IPS-18c (cell line): ENCODE measurements at regions not wholly inside any gene's neighbourhood (a gene's known extent, or its start where the extent isn't known, plus 50 kb on each side); places are given as distances from the start of the nearest gene placed in this dataset.

ENCODE experiments used
- H3K4me3 ChIP-seq: 2 replicates; pipeline ENCODE4 v1.7.0; 2013; ENCODE audit warnings: low read depth, mild to moderate bottlenecking, low read length, moderate library complexity; ENCODE audit not compliant: insufficient read depth
- H3K9me3 ChIP-seq: one replicate; pipeline ENCODE4 v1.6.1; 2013; ENCODE audit warnings: mild to moderate bottlenecking, low read length, moderate library complexity; ENCODE audit not compliant: control insufficient read depth, insufficient read depth

- Histone ChIP-seq H3K9me3 (peaks cover 10% of the 10 kb centered on the region), H3K4me3 (no peak overlapping the region)
Measured at GRCh38 chr18:38944446-38945024, 1378.9 kb upstream of the CELF4 start.

GRCh38 chr18:38941711-38942561, 1376.3 kb upstream of the CELF4 start:
- Histone ChIP-seq H3K9me3 (peaks cover 10% of the 10 kb centered on the region), H3K4me3 (no peak overlapping the region)

DNA sequence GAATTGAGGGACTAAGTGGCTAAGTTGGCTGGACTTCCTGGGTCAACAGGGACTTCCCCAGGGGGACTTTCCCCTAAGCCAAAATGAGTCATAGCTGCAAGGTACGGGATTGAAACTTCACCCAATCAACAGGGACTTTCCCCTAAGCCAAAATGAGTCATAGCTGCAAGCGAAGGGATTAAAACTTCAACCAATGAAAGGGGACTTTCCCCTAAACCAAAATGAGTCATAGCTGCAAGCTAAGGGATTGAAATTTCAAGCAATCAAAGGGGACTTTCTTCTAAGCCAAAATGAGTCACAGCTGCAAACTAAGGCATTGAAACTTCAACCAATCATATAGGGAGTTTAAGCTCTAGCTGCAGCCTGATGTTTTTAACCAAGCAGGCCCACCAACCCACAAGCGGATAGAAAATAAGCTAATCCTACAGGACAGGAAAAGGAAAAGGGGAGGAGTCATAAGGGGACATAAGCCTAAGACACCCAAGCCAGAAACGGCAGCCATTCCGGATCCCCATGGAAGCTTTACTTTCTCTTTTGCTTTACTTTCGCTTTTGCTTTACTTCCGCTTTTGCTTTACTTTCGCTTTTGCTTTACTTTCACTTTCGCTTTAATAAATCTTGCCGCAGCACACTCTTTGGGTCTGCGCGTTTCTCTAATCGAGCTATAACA, 1375.4 kb upstream of the CELF4 start:
- Histone ChIP-seq H3K9me3 (peaks cover 10% of the 10 kb centered on the region), H3K4me3 (no peak overlapping the region)

GRCh38 chr18:38940475-38940862, 1374.9 kb upstream of the CELF4 start:
- Histone ChIP-seq H3K4me3 (no peak overlapping the region), H3K9me3 (peaks cover 10% of the 10 kb centered on the region)

DNA sequence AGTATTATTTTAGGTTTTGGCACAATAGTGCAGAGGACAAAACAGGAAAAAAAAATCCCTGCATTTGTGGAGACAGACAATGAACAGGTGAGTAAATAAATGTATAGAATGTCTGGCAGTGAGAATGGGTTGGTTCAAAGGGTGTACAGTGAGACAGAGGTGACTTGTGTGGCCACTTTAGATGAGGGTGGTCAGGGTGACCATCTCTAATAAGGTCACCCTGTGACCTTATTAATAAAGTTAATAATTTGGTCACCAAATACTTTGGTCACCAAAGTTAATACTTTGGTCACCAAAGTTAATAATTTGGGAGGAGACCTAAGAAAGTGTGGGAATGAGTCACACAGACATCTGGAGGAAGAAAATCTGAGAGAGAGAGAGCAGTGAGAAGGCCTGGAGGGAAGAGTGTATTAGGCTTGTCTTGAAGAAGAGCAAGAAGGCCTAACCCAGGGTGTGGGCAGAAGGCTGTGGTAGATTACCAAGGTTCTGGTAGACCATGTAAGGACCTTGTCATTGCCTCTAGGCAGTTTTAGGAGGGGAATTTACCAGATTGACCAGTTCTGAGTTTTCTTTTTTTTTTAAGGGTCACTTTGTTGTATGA, 1368.4 kb upstream of the CELF4 start:
- Histone ChIP-seq H3K4me3 (no peak overlapping the region), H3K9me3 (no peaks in the 10 kb centered on the region)

- Histone ChIP-seq H3K4me3 (no peak overlapping the region), H3K9me3 (no peaks in the 10 kb centered on the region)
Measured at GRCh38 chr18:38933322-38933721, 1367.7 kb upstream of the CELF4 start.

- Histone ChIP-seq H3K9me3 (no peaks in the 10 kb centered on the region), H3K4me3 (no peak overlapping the region)
Measured at GRCh38 chr18:38932752-38933151, 1367.2 kb upstream of the CELF4 start.

DNA sequence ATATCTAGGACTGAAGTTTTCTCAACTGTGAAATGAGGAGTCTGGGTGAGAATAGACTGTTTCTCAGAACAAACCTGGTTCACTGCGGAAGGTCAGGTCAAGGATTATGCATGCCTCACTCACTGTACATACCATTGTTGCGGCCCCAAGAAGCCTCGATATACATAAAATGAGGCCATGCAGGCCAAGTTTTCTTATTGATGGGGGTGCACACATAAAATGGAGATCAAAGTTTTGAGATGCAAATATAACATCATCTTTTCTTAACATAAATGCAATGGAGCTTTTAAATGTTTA, 1366.1 kb upstream of the CELF4 start:
- H3K9me3 ChIP-seq, result no peaks in the 10 kb centered on the region
- H3K4me3 ChIP-seq, result no peak overlapping the region

- Histone ChIP-seq H3K9me3 (no peaks in the 10 kb centered on the region), H3K4me3 (no peak overlapping the region)
Measured at GRCh38 chr18:38930881-38931753, 1365.5 kb upstream of the CELF4 start.

- Histone ChIP-seq H3K4me3 (no peak overlapping the region), H3K9me3 (no peaks in the 10 kb centered on the region)
Measured at GRCh38 chr18:38923540-38923939, 1357.9 kb upstream of the CELF4 start.

DNA sequence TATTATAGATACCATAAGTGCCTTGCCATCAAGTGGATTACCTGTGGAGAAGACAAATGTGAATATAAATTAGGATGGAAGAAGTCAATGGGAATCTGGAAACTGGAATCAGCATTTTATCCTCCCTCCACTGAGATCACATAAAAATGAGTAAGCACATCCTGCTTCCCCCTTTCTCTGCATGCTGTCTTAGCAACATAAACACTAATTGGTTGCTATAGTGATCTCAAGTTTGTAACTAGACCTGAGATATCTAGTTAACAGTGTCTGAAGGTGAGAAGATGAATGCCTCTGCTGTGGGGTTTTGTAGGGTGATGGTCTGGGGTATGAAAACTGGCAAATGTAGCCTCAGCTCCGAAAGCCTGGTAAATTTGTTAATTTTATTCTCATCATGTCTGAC, 1357.5 kb upstream of the CELF4 start:
- no peaks in the 10 kb centered on the region for H3K9me3 ChIP-seq
- no peak overlapping the region for H3K4me3 ChIP-seq

DNA sequence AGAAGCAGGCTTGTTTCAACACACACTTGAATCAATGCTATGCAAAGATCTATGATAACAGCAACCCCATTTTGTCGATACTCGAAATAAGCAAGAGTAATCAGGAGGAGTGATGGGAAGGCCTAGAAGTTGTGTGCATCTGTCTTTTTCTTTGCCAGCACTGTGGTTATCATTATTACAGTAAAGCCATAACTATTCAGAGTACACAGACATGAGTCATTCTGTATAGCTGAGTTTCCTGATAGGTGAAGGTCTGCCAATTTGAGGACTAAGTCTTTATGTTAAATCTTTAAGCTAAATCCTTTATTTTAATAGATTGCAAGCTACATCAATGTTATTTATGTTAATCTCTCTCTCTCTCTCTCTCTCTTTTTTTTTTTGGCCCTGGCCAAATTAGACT, 1344.4 kb upstream of the CELF4 start:
- Histone ChIP-seq H3K4me3 (no peak overlapping the region), H3K9me3 (peaks cover 2% of the 10 kb centered on the region)

- H3K9me3 ChIP-seq, result no peaks in the 10 kb centered on the region
- H3K4me3 ChIP-seq, result no peak overlapping the region
Measured at GRCh38 chr18:38902796-38903195, 1337.2 kb upstream of the CELF4 start.

DNA sequence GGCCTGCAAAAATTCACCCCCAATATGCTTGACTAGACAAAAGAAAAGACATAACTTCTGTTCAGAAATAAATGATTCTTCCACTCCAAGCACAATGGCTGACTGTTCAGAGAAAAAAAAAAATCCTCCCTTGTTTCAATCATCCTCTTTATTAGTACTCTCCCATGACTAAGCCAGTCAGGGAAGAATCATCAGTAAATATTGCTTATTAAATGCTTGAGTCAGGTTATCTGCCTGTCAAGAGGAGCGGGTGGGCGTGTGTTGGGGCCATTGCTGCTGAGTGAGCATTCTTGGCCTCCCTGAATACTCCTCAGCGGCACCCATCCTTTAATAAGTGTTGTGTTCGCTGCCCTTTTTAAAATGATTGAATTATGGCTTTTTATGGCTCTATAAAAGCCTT, 1334.8 kb upstream of the CELF4 start:
- H3K9me3 ChIP-seq, result no peaks in the 10 kb centered on the region
- H3K4me3 ChIP-seq, result no peak overlapping the region

GRCh38 chr18:38900031-38900430, 1334.4 kb upstream of the CELF4 start:
- no peaks in the 10 kb centered on the region for H3K9me3 ChIP-seq
- no peak overlapping the region for H3K4me3 ChIP-seq

DNA sequence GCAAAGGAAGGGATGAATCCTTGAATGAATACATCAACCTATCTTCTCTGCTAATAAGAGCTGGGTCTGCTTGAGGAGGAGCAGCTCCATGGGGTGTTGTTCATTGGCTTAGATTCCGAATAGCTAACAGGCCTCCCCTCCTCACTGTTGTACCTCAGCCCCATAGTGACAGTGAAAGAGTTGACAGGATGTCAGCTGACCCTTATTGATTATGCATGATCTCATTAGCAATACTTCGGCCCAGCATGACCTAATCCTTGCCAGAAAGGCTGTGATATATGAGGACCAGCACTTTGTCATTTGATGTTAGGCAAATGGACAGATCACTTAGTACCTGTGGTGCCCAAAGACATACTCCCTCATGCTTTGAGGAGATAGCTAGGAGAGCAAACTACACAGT, 1333.7 kb upstream of the CELF4 start:
- no peak overlapping the region for H3K4me3 ChIP-seq
- no peaks in the 10 kb centered on the region for H3K9me3 ChIP-seq

DNA sequence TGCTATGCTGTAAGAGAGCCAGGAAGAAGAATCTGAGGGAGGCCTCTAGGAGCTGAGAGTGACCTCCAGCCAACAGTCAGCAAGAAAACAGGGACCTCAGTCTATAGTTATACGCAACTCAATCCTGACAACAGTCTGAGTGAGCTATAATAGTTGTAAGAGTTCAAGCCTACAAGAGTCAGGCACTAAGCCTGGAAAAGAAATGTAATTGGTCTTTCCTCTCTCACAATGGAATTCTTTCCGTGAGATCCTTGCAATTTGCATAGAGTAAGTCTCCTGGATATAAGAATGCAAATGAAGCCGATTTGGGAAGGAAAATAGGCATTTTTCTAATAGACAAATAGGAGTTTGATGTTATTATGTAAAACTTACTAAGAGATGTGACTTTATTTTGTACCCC, 1332.6 kb upstream of the CELF4 start:
- Histone ChIP-seq H3K9me3 (no peaks in the 10 kb centered on the region), H3K4me3 (no peak overlapping the region)
